GM21737 (cell line): ENCODE measurements at regions not wholly inside any gene's neighbourhood (a gene's known extent, or its start where the extent isn't known, plus 50 kb on each side); places are given as distances from the start of the nearest gene placed in this dataset.
"Not testable (repeated sequence)": the region's sequence is repeated elsewhere in the genome, so short reads cannot be mapped to it uniquely, and the experiment has no call there.

Experiments
- ATAC-seq: cut with Tn5 transposase; IDR thresholded peaks from one replicate; pipeline ENCODE4 v1.9.1; 2021; ENCODE audit warnings: mild to moderate bottlenecking, moderate library complexity; ENCODE audit not compliant: unreplicated experiment

DNA sequence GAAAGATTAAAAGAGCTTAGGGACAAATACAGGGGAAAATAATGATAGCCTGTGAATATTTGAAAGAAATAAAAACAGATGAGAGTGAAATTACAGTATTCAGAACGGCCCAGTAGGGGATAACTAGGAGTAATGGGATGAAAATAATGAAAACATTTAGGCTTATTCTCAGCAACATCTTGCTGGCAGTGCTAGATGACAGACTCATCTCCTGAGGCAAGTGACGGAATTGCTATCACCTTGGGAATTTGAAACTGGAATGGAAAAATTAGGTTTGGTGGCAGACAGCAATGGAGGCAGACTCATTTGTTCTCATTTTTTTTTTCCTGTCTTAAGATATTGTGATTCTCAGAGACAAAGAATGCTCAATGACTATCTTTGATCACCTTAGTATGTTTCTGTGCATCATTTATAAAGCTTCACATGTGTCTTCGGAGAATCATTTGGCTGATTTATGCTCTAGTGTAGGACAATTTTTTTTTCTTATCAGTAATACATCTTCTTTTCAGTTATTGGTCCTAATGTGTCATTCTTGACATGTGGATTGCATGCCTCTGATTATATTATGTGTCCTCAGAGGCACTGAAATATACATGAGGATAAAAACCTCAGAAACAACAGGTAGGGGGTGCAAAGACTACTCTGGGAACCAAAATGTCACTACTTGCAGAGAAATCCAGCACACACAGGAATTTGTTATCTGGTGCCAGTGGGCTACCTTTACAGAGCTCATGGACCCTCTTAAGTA is 711.7 kb downstream of the EDEM1 start:
- no peak for ATAC-seq

DNA sequence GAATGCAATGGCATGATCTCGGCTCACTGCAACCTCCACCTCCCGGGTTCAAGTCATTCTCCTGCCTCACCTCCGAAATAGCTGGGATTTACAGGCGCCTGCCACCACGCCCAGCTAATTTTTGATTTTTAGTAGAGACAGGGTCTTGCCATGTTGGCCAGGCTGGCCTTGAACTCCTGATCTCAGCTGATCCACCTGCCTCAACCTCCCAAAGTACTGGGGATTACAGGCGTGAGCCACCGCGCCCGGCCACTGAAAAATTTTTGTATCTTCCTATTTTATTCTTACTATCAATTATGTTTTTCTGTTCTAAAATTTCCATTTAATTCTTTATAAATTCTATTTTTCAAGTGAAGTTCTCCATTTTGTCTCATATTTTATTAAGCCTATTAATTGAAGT is 730.4 kb downstream of the EDEM1 start:
- no peak for ATAC-seq

DNA sequence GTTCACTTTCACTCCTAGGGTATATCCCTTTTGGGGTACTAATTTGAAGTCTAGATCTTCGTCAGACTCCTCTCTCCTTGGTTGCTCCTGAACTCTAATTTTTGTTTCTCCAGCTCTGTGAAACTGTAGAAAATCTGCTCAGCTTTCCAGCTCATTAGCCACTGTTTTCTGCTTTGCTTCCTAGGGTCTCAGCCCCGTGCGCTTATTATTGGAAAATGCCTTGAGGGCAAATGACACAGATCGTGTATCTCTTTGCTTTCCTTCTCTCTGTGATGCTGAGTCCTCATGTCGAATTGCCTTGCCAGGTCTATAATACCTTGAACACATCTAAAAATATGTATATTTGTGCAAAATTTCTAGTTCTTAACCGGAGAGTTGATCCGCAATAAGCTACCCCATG is 731.1 kb downstream of the EDEM1 start:
- no peak for ATAC-seq

DNA sequence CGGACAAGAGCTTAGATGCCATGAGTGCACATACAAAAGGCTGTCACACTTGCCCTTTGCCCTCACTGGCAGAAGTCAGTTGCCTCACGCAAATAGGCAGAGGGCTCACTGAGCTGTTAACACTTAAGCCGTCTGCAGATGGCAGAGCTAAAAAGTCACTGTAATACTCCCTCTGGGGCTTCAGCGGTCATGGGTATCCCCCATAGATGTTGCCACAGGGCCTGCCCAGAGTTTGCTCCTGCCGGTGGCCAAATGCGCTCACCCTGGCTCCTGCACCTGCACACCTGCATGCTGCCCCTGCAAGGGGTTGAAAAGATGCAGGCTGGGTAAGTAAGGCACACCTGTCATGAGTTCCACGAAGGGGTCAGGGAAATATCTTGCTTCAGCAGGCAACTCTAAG is 741.5 kb downstream of the EDEM1 start:
- ATAC-seq = no peak

DNA sequence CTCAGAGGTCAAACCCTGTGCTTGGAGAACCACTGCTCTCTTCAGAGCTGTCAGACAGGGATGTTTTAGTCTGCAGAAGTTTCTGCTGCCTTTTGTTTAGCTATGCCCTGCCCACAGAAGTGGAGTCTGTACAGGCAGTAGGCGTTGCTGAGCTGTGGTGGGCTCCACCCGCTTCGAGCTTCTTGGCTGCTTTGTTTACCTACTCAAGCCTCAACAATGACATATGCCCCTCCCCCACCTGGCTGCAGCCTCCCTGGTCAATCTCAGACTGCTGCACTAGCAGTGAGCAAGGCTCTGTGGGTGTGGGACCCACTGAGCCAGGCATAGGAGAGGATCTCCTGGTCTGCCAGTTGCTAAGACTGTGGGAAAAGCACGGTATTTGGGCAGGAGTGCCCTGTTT is 756.6 kb downstream of the EDEM1 start:
- not testable (repeated sequence) for ATAC-seq

DNA sequence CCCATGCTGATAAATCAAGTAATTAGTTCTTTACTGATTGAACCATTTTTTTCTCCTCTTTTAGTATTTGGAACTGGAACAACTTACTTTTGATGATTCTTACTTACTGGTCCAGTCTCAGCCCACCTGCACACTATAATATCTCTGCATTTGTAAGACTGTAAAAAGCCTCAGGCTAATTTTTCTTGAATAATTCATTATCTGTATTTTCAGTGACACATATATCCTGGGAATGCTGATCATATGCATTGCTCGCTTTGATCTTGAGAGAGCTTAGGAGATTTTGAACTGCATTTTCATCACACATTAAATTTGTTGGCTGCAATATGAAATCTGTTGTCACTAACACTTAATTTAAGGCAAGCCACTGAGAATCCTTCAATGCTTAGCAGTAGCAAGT is 760.6 kb downstream of the EDEM1 start:
- no peak for ATAC-seq

DNA sequence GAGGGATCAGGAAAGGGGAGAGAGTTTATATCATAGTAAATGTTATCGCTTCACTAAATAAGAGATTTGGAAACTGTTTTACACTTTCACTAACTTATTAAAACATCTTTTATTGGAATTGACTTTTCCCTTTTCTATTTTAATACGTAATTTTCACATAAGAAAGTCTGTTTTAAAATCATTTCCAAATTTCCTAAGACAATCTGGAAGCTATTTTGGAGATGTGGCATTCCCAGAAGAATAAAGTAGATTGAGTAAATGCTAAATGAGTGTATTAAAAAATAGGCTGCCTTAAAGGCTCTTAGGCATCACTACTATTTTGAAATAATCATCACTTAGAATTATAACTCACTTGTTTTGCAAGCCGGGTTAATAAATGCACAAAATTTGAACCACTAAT is 763.5 kb downstream of the EDEM1 start:
- ATAC-seq = no peak

DNA sequence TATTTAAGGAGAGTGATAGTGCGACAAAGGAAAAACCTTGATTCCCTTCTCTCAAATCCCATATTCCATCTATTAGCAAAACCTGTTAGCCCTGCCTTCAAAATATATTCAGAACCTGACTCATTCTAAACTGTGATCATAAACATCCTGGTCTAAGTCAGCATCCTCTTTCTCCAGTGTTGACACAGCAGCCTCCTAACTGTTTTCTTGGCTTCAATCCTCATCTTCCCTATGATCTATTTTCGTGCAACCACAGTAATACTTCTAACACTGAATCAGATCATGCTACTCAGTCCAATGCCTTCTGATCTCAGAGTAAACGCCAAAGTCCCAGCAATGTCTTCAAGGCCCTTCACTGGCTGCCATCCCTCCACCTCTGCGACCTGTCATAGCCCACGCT is 785.1 kb downstream of the EDEM1 start:
- no peak for ATAC-seq

DNA sequence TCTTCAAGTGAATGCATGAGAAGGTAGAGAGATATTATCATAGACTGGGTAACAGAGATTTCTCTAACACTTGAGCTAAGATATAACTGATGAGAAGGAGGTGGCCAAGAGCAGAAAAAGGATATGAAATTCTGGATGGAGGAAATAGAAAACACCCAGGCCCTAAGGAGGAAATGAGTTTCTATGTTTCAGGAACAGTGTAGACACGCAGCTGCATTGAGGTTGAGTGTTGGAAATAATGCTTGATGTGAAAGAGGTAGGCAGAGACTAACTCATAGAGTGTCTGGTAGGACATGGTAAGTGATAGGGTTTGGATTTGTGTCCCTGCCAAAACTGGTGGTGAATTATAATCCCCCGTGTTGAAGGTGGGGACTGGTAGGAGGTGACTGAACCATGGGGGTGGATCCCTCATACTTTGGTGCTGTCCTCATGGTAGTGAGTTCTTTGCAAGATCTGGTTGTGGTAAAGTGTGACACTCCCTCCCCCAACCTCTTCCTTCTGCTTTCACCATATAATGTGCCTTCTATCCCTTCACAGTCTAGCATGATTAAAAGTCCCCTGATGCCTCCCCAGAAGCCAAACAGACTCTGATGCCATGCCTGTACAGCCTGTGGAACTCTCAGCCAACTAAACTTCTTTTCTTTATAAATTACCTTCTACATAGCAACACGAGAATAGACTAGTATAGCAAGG is 787.3 kb downstream of the EDEM1 start:
- no peak for ATAC-seq

DNA sequence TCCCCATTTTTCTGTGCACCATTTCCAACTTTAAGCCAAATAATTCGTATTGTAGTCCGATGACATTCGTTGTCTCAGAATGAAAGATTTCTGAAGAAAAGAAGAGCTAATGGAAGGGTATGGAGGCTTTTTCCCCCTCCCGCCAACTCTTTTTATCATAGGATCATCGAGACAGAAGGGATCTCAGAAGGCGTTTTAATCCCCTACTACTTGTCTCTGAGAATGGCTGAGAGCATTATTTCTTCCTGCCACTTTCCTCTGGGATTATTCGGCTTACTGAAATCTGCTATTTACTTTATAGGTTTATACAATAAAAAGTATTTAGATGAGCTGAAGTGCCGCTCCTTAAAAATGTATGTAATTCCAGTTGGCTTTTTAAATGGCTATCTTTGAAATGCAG is 789.8 kb downstream of the EDEM1 start:
- ATAC-seq = no peak

DNA sequence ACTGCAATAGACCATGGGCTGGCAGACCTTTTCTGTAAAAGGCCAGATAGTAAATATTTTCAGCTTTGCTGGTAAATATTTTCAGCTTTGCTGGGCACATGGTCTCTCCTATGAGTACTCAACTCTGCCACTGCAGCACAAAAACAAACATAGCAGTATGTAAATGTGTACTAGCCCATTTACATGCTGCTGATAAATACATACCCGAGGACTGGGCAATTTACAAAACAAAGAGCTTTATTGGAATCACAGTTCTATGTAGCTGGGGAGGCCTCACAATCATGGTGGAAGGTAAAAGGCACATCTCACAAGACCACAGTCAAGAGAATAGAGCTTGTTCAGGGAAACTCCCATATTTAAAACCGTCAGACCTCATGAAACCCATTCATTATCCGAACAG is 793.0 kb downstream of the EDEM1 start:
- no peak for ATAC-seq

DNA sequence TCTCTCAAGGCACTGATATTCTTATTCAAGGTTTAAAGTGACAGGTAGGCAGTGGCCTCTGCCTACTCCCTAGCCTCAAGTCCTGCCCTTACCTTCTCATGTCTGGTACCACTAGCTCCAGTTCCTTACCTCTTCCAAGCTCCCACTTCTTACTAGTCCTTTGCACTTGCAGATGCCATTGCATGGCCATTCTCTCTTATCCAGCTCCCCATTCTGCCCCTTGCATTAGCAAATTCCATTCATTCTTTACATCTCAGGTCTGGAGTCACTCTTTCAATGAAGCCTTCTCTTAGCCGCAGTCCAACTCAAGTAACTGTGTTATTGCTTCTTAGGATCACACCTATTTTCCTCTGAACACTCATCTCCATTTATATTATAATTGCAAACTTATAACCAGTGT is 807.1 kb downstream of the EDEM1 start:
- no peak for ATAC-seq

DNA sequence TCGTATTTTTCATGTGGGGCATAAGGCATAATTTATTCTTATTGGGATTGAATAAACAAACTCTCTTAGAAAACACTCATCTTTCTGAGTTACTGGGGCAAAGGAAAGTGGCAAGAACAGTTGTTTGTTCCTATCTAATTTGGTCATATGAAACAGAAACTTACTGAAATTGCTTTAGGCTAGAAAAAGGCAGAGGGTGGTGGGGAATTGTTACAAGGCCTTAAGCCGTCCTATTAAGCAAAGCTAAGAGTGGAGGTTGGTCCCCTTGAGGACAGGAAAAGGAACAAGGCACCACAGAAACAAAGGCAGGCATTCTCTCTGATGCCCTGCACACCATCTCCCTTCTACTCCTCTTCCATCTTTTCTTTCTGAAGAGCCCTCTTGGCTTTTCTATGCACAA is 830.9 kb downstream of the EDEM1 start:
- no peak for ATAC-seq

DNA sequence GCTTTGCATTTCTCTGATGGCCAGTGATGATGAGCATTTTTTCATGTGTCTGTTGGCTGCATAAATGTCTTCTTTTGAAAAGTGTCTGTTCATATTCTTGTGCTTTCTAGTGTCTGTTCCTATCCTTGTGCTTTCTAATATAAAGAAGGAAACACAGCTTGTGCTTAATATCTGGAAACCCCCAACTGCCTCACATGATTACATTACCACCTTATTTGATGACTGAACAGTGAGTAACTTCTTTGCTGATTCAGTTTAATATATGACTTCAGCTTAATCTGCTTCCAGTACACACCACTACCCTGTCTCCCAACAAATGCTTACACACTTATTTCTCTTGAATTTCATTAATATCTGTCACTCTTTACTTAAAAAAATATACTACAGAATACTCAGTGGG is 835.1 kb downstream of the EDEM1 start:
- no peak for ATAC-seq

DNA sequence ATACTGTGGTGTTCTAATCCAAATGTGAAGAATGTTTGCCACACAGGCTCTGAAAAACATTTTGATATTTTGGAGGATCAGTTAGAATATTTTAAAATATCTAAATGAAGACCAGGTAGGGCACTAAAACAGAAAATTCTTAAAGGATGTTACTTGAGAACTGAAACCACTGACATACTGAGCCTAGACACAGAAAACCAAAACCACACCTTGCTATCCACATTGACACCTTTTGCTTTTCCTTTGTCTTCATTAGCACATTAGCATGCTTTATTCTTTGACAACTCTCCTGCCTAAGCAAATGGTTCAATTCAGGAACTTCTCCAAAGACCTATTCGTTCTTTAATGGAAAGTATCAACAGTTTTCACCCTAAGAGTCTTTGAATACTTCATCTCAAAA is 835.9 kb upstream of the GRM7 start:
- ATAC-seq = no peak

DNA sequence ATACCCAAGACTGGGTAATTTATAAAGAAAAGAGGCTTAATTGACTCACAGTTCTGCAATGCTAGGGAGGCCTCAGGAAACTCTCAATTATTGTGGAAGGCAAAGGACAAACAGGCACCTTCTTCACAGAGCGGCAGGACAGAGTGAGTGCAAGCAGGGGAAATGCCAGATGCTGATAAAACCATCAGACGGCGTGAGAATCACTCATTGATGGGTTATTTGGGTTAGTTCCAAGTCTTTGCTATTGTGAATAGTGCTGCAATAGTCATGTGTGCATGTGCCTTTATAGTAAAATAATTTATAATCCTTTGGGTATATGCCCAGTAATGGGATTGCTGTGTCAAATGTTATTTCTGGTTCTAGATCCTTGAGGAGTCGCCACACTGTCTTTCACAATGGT is 830.3 kb upstream of the GRM7 start:
- ATAC-seq = not testable (repeated sequence)

DNA sequence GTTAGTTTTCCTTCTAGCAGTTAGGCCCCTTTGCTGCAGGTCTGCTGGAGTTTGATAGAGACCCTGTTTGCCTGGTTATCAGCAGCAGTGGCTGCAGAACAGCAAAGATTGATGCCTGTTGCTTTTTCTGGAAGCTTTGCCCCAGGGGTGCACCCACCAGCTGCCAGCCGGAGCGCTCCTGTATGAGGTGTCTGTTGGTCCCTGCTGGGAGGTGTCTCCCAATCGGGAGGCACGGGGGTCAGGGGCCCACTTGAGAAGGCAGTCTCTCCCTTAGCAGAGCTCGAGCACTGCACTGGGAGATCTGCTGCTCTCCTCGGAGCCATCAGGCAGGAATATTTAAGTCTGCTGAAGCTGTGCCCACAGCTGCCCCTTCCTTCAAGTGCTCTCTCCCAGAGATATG is 825.3 kb upstream of the GRM7 start:
- ATAC-seq = no peak

DNA sequence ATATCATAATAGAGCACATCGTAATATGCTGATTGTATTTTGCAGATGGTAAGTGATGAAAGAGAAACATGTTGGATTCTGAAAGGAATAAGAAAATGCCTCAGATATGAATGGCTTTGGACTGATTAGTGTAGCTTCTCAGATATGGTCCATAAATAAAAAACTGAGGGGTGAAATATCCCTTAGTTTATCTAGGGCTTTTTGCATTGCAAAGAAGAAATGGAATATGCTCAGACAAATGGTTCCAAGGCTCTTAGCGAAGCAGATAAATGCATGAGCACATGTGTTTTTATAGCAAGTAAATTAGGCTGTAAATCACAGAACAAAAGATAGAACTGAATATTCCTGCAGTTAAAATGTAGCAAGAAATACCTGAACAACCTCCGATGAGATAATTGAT is 820.9 kb upstream of the GRM7 start:
- no peak for ATAC-seq

DNA sequence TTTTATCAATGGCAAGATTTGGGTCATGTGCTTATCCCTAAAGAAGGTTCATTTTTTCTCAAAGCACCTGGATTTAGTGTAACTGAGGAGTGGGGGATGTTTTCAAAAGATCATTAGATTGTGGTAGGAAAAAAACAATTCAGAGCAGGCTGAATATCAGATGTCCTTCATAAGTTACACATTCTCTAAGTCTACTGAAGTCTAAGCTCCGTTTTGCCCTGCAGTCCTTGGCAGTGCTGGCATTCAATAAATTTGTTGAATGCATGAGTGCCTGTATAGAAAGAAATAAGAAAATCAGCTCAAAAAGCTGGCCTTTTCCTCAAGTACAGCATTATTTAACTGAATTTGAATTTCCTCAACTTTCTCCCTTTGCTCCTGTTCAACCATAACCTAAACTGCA is 819.0 kb upstream of the GRM7 start:
- no peak for ATAC-seq

DNA sequence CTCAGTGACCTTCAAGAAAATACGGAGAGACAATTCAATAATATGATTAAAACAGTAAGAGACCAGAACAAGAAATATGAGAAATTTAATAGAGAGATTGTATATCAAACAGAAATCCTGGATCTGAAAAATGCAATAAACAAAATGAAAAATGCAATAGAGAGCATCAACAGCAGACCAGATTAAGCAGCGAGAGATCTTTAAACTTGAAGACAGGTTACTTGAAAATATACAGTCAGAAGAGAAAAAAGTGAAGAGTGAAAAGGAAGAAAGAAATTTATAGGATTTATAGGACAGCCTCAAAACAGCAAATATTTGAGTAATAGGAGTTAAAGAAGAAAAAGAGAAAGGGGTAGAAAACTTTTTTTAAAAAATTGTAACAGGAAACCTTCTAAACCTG is 813.9 kb upstream of the GRM7 start:
- ATAC-seq = no peak

DNA sequence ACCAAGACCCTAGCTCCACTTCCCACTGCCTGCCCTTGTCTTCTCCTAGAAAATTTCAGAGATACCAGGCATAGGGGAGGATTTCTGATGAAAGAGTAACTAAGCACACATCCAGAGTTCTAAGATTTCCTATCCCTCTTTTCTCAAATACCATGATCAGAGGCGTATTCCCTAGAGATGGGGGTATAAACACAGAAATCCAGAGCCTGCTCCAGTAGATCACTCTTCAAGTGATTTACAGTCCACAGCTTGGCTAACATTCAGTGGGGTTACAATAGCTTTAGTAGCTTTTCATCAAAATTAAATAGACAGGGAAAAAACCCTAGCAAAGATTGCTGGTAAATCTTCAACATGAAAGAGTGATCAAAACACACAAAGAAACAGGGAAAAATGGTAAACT is 800.7 kb upstream of the GRM7 start:
- ATAC-seq = no peak

DNA sequence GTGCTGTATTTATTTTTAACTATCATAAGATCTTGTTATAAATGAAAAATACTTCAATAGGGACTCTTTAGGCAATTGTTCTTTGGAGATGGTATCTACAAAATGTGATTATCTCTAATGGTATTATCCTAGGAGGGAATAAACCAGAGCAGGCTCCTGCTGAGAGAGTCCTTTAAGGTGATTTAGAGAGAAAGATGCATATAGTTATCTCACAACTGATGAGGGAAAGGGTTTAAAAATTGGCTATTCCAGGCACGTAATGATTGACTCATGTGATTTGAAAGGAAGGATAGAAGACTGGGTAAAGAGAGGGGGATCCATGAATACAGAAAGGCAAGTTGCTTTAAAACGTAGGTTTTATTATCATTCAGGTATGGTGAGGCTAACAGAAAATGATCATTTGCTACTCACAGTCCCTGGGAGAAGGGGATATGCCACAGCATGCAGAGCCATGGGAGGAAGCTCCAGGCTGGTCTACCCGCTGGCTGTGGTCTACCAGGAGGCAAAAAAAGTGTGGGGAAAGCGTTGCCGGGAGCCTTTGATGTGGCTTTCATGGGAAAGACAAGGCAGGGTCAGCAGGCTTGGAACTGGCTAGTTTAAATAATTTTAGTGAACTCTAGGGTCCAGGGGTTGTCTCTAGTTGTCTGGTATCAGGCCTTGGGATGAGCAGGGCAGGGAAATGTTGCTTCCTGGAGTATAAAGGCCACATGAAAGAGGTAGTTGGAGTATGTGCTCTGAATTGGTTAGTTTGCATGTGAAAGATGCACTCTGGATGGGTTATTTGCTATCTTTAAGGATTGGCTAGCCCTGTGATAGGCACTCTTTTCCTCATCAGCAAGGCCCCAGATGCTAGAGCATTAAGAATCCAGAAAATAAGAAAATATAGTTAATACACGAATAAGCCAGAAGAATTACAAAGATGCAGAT is 798.4 kb upstream of the GRM7 start:
- ATAC-seq = no peak
